HepG2 (cell line): ENCODE measurements at regions not wholly inside any gene's neighbourhood (a gene's known extent, or its start where the extent isn't known, plus 50 kb on each side); places are given as distances from the start of the nearest gene placed in this dataset.
A peak's percentile ranks its signal among the peaks of the same experiment; 100 is the strongest.

Experiments used
- DDIT3 ChIP-seq: sonication (generic); formaldehyde crosslinking; IDR thresholded peaks from 2 replicates; pipeline ENCODE4 v1.4.0; 2020; ENCODE audit warnings: mild to moderate bottlenecking, missing genetic modification reagents
- HMGXB4 ChIP-seq, 2 experiments: sonication (generic) in 1 of 2; formaldehyde crosslinking in 1 of 2; IDR thresholded peaks; 2 replicates each; pipeline versions ENCODE4 v1.4.0 to v1.6.1; 2018 to 2020; ENCODE audit warnings: missing genetic modification reagents in 2 of 2, borderline replicate concordance in 1 of 2, low read depth in 1 of 2, mild to moderate bottlenecking in 1 of 2, missing biosample characterization in 1 of 2
- HNF1A ChIP-seq, 2 experiments: sonication (generic) in 1 of 2; formaldehyde crosslinking in 1 of 2; IDR thresholded peaks; 2 replicates each; pipeline versions ENCODE4 v1.4.0 to v1.6.1; 2016 to 2020; ENCODE audit warnings: borderline replicate concordance in 1 of 2, low read depth in 1 of 2, mild to moderate bottlenecking in 1 of 2, missing genetic modification reagents in 1 of 2
- HNRNPL ChIP-seq: fragments of 200-400 bp; formaldehyde crosslinking; IDR thresholded peaks from 2 replicates; pipeline ENCODE4 v1.6.1; 2017; ENCODE audit warnings: mild to moderate bottlenecking, low read depth, low read length
- MAX ChIP-seq: IDR thresholded peaks from 2 replicates; pipeline ENCODE4 v1.6.1; 2012; ENCODE audit warnings: inconsistent platforms
- MXD3 ChIP-seq: IDR thresholded peaks from 2 replicates; pipeline ENCODE4 v1.6.1; 2016; ENCODE audit warnings: mild to moderate bottlenecking, missing biosample characterization, missing genetic modification reagents
- POLR2A ChIP-seq, 2 experiments: IDR thresholded peaks; 2 replicates each; pipeline ENCODE4 v1.6.1; 2011; ENCODE audit warnings: low read depth in 2 of 2, low read length in 2 of 2, mild to moderate bottlenecking in 1 of 2, moderate library complexity in 1 of 2; ENCODE audit not compliant: insufficient read depth in 1 of 2
- RFX3 ChIP-seq: IDR thresholded peaks from 2 replicates; pipeline ENCODE4 v1.6.1; 2016; ENCODE audit warnings: missing biosample characterization, missing genetic modification reagents
- SETDB1 ChIP-seq: sonication (generic); formaldehyde crosslinking; IDR thresholded peaks from 2 replicates; pipeline ENCODE4 v1.5.1; 2020; ENCODE audit warnings: missing genetic modification reagents, mild to moderate bottlenecking, borderline replicate concordance
- UBTF ChIP-seq: sonication (generic); formaldehyde crosslinking; IDR thresholded peaks from 2 replicates; pipeline ENCODE4 v1.4.0; 2020; ENCODE audit warnings: mild to moderate bottlenecking, missing genetic modification reagents
- ZBTB20 ChIP-seq: sonication (generic); formaldehyde crosslinking; IDR thresholded peaks from 2 replicates; pipeline ENCODE4 v1.8.1; 2023; ENCODE audit warnings: missing genetic modification reagents, low read depth, mild to moderate bottlenecking, borderline replicate concordance
- ZKSCAN5 ChIP-seq: sonication (generic); formaldehyde crosslinking; IDR thresholded peaks from 2 replicates; pipeline ENCODE4 v1.5.1; 2020; ENCODE audit warnings: mild to moderate bottlenecking, missing genetic modification reagents
- ZNF503 ChIP-seq: sonication (generic); formaldehyde crosslinking; IDR thresholded peaks from 2 replicates; pipeline ENCODE4 v1.4.0; 2020; ENCODE audit warnings: missing genetic modification reagents
- ZNF546 ChIP-seq: sonication (generic); formaldehyde crosslinking; conservative IDR thresholded peaks from 2 replicates; pipeline ENCODE4 v1.8.1; 2023; ENCODE audit warnings: mild to moderate bottlenecking, missing genetic modification reagents
- ZNF572 ChIP-seq: sonication (generic); formaldehyde crosslinking; IDR thresholded peaks from 2 replicates; pipeline ENCODE4 v1.5.1; 2020; ENCODE audit warnings: mild to moderate bottlenecking, missing genetic modification reagents

- TF ChIP-seq ZBTB20 (CRISPR knock-in tag) (no peak; the same call in 1 of the 2 replicates), POLR2A (IDR thresholded peaks at IDR 0.05; ENCODE audit: insufficient read depth in 1 of 2, low read depth in 2 of 2, low read length in 2 of 2) (peak; percentile 55 to 63; a peak in 3 of 4 replicates), ZKSCAN5 (CRISPR knock-in tag) (0 out of 2 replicates have a peak, but pooled peaks have one; percentile 63), ZNF546 (CRISPR knock-in tag) (peak; percentile 47; the same call in 1 of the 2 replicates), RFX3 (CRISPR knock-in tag) (no peak), MAX (peak; percentile 67; the same call in 1 of the 2 replicates), ZNF572 (CRISPR knock-in tag) (peak; percentile 82), DDIT3 (CRISPR knock-in tag) (no peak), HNF1A (IDR thresholded peaks at IDR 0.05; ENCODE audit: low read depth) (no peak), HNF1A (CRISPR knock-in tag; IDR thresholded peaks at IDR 0.05; ENCODE audit: borderline replicate concordance) (no peak), SETDB1 (CRISPR knock-in tag) (no peak), ZNF503 (CRISPR knock-in tag) (no peak), MXD3 (CRISPR knock-in tag) (no peak; the same call in 1 of the 2 replicates), UBTF (CRISPR knock-in tag) (no peak), HMGXB4 (CRISPR knock-in tag; IDR thresholded peaks at IDR 0.05; ENCODE audit: borderline replicate concordance in 1 of 2, low read depth in 1 of 2) (peak; percentile 1 to 66; a peak in 1 of 4 replicates), HNRNPL (no peak)
Observed at GRCh38 chr13:50081679-50082425, 66.6 kb downstream of the KCNRG start (continued).
